GM23338 (cell line): ENCODE measurements at regions not wholly inside any gene's neighbourhood (a gene's known extent, or its start where the extent isn't known, plus 50 kb on each side); places are given as distances from the start of the nearest gene placed in this dataset.

Experiments
- ATAC-seq: fragments of 200-7000 bp; cut with Tn5 transposase; 3 replicates; pipeline ENCODE4 v1.9.1; 2020
- DNase-seq: peaks from one replicate; pipeline ENCODE4 v3.0.0-alpha.2; 2015; ENCODE audit warnings: low spot score
- H2AFZ ChIP-seq: fragments of 200-600 bp; sonication (generic); 2 replicates; pipeline ENCODE4 v1.8.0; 2016; ENCODE audit warnings: antibody characterized with exemption, mild to moderate bottlenecking, moderate library complexity
- H3F3A ChIP-seq: fragments of 200-600 bp; sonication (generic); replicated peaks from 2 replicates; pipeline ENCODE4 v1.8.0; 2017; ENCODE audit warnings: antibody characterized with exemption, mixed run types, low read depth
- H3K27ac ChIP-seq: fragments of 200-600 bp; sonication (generic); 2 replicates; pipeline ENCODE4 v1.6.1; 2016; ENCODE audit warnings: low read depth
- H3K27me3 ChIP-seq: fragments of 200-600 bp; sonication (generic); 2 replicates; pipeline ENCODE4 v1.8.0; 2016; ENCODE audit warnings: mild to moderate bottlenecking, mixed run types, moderate library complexity; ENCODE audit not compliant: insufficient read depth
- H3K36me3 ChIP-seq: fragments of 200-600 bp; sonication (generic); 2 replicates; pipeline ENCODE4 v1.8.0; 2016; ENCODE audit warnings: mild to moderate bottlenecking; ENCODE audit not compliant: insufficient read depth
- H3K4me1 ChIP-seq: fragments of 200-600 bp; sonication (generic); 2 replicates; pipeline ENCODE4 v1.8.0; 2016; ENCODE audit warnings: mild to moderate bottlenecking, moderate library complexity; ENCODE audit not compliant: insufficient read depth
- H3K4me2 ChIP-seq: fragments of 200-600 bp; sonication (generic); 2 replicates; pipeline ENCODE4 v1.7.1; 2017; ENCODE audit warnings: mixed run types
- H3K4me3 ChIP-seq: fragments of 200-600 bp; sonication (generic); 2 replicates; pipeline ENCODE4 v1.6.1; 2016; ENCODE audit warnings: mixed run types
- H3K79me2 ChIP-seq: fragments of 200-600 bp; sonication (generic); replicated peaks from 2 replicates; pipeline ENCODE4 v1.8.0; 2017; ENCODE audit warnings: mild to moderate bottlenecking; ENCODE audit not compliant: insufficient read depth
- H3K9me2 ChIP-seq: fragments of 200-600 bp; sonication (generic); 2 replicates; pipeline ENCODE4 v1.8.0; 2017; ENCODE audit not compliant: insufficient read depth
- H4K20me1 ChIP-seq: fragments of 200-600 bp; sonication (generic); replicated peaks from 2 replicates; pipeline ENCODE4 v1.8.0; 2017; ENCODE audit warnings: mild to moderate bottlenecking; ENCODE audit not compliant: insufficient read depth
- H3K27ac Mint-ChIP-seq: 2 replicates; pipeline ENCODE4 v1.8.0; 2020; ENCODE audit warnings: inconsistent platforms, mild to moderate bottlenecking, moderate library complexity, mixed read lengths
- H3K27me3 Mint-ChIP-seq: 3 replicates; pipeline ENCODE4 v1.8.0; 2022; ENCODE audit warnings: low read depth, mild to moderate bottlenecking, moderate library complexity, mixed read lengths, inconsistent platforms; ENCODE audit not compliant: insufficient read depth, poor library complexity
- H3K36me3 Mint-ChIP-seq: 3 replicates; pipeline ENCODE4 v1.8.0; 2021; ENCODE audit warnings: low read depth, mild to moderate bottlenecking, inconsistent platforms, moderate library complexity, mixed read lengths
- H3K4me1 Mint-ChIP-seq: 3 replicates; pipeline ENCODE4 v1.8.0; 2020; ENCODE audit warnings: mild to moderate bottlenecking, inconsistent platforms, mixed read lengths
- H3K4me3 Mint-ChIP-seq: 3 replicates; pipeline ENCODE4 v1.8.0; 2021; ENCODE audit warnings: moderate library complexity, mild to moderate bottlenecking, inconsistent platforms, mixed read lengths
- H3K9me3 Mint-ChIP-seq: 3 replicates; pipeline ENCODE4 v1.8.0; 2020; ENCODE audit warnings: moderate library complexity, mild to moderate bottlenecking, inconsistent platforms, mixed read lengths
- CREB1 ChIP-seq: fragments of 250-450 bp; sonication (Bioruptor Pico); IDR thresholded peaks from 2 replicates; pipeline ENCODE4 v1.5.0; 2020; ENCODE audit warnings: low read depth, mild to moderate bottlenecking, moderate library complexity
- EZH2 ChIP-seq: fragments of 200-600 bp; sonication (generic); IDR thresholded peaks from one replicate; pipeline ENCODE4 v1.8.0; 2017; ENCODE audit warnings: antibody characterized with exemption, mild to moderate bottlenecking, low read depth; ENCODE audit not compliant: unreplicated experiment
- EZH2phosphoT487 ChIP-seq: fragments of 200-600 bp; sonication (generic); IDR thresholded peaks from one replicate; pipeline ENCODE4 v1.8.1; 2018; ENCODE audit warnings: antibody characterized with exemption; ENCODE audit not compliant: unreplicated experiment
- JUNB ChIP-seq: IDR thresholded peaks from one replicate; pipeline ENCODE4 v1.6.1; 2016; ENCODE audit warnings: antibody characterized with exemption; ENCODE audit not compliant: unreplicated experiment
- NANOG ChIP-seq: IDR thresholded peaks from 2 replicates; pipeline ENCODE4 v1.6.1; 2016; ENCODE audit warnings: antibody characterized with exemption, borderline replicate concordance
- POLR2AphosphoS5 ChIP-seq: IDR thresholded peaks from 2 replicates; pipeline ENCODE4 v1.6.1; 2016; ENCODE audit warnings: antibody characterized with exemption, low read depth
- STAT1 ChIP-seq: IDR thresholded peaks from one replicate; pipeline ENCODE4 v1.6.1; 2016; ENCODE audit warnings: antibody characterized with exemption; ENCODE audit not compliant: unreplicated experiment
- ZNF114 ChIP-seq: fragments of 250-450 bp; sonication (Bioruptor Pico); IDR thresholded peaks from 2 replicates; pipeline ENCODE4 v1.5.0; 2020; ENCODE audit warnings: mild to moderate bottlenecking, moderate library complexity
- TF ChIP-seq, protein P1 (sequence below): IDR thresholded peaks from 2 replicates; pipeline ENCODE4 v1.6.1; 2016; ENCODE audit warnings: antibody characterized with exemption
- TF ChIP-seq, protein P2 (sequence below): fragments of 250-450 bp; sonication (Bioruptor Pico); IDR thresholded peaks from 2 replicates; pipeline ENCODE4 v1.5.0; 2020; ENCODE audit warnings: mild to moderate bottlenecking, moderate library complexity
- TF ChIP-seq, protein P3 (sequence below): IDR thresholded peaks from one replicate; pipeline ENCODE4 v1.6.1; 2018; ENCODE audit warnings: antibody characterized with exemption; ENCODE audit not compliant: unreplicated experiment
- TF ChIP-seq, protein P4 (sequence below), 2 experiments: fragments of 200-600 bp in 1 of 2; sonication (generic) in 1 of 2; conservative IDR thresholded peaks; 2 replicates each; pipeline versions ENCODE4 v1.5.1 to v1.6.1; 2016 to 2017; ENCODE audit warnings: antibody characterized with exemption in 2 of 2, low read depth in 2 of 2, mild to moderate bottlenecking in 2 of 2, moderate library complexity in 1 of 2

DNA sequence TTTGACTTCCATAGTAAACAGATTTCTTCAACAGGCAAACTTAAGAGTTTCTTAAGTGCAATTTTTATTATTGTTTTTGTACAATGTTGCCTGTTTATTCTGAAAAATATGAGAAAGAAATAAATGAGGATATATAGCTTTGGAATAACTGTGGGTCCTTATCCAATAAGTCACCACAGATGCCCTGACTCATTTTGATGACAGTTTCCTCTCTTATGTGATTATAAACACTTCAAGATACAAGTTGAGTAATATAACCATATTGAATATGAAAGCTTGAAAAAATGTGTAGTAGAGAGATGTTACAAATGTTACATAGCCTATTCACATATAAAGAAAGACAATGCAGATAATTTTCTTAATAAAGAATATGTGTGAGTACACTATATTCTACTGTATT lies 931.6 kb downstream of the RAPGEF2 start:
- no peaks in the 10 kb centered on the region for H3K4me1 ChIP-seq
- ATAC-seq = no peak
- no peaks in the 10 kb centered on the region for H3K4me1 Mint-ChIP-seq

More for the DNA sequence above, 931.6 kb downstream of the RAPGEF2 start:
- H3K4me3 Mint-ChIP-seq = no peak overlapping the region
- Histone ChIP-seq H4K20me1 (no peaks in the 10 kb centered on the region), H3K4me2 (no peak overlapping the region), H3K9me2 (peaks cover 7% of the 10 kb centered on the region; the same call in 1 of the 2 replicates), H3K79me2 (no peaks in the 10 kb centered on the region), H3F3A (no peaks in the 10 kb centered on the region), H3K27me3 (no peaks in the 10 kb centered on the region), H3K4me3 (no peak overlapping the region), H3K36me3 (no peaks in the 10 kb centered on the region), H2AFZ (no peak overlapping the region), H3K27ac (no peak overlapping the region)
- H3K9me3 Mint-ChIP-seq = peaks cover 12% of the 10 kb centered on the region; the same call in 1 of the 3 replicates
- DNase-seq = no peak
- H3K27me3 Mint-ChIP-seq = no peaks in the 10 kb centered on the region
- TF ChIP-seq STAT1 = no peak
- TF ChIP-seq, protein P1, sequence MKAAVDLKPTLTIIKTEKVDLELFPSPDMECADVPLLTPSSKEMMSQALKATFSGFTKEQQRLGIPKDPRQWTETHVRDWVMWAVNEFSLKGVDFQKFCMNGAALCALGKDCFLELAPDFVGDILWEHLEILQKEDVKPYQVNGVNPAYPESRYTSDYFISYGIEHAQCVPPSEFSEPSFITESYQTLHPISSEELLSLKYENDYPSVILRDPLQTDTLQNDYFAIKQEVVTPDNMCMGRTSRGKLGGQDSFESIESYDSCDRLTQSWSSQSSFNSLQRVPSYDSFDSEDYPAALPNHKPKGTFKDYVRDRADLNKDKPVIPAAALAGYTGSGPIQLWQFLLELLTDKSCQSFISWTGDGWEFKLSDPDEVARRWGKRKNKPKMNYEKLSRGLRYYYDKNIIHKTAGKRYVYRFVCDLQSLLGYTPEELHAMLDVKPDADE = no peak
- TF ChIP-seq, protein P2, sequence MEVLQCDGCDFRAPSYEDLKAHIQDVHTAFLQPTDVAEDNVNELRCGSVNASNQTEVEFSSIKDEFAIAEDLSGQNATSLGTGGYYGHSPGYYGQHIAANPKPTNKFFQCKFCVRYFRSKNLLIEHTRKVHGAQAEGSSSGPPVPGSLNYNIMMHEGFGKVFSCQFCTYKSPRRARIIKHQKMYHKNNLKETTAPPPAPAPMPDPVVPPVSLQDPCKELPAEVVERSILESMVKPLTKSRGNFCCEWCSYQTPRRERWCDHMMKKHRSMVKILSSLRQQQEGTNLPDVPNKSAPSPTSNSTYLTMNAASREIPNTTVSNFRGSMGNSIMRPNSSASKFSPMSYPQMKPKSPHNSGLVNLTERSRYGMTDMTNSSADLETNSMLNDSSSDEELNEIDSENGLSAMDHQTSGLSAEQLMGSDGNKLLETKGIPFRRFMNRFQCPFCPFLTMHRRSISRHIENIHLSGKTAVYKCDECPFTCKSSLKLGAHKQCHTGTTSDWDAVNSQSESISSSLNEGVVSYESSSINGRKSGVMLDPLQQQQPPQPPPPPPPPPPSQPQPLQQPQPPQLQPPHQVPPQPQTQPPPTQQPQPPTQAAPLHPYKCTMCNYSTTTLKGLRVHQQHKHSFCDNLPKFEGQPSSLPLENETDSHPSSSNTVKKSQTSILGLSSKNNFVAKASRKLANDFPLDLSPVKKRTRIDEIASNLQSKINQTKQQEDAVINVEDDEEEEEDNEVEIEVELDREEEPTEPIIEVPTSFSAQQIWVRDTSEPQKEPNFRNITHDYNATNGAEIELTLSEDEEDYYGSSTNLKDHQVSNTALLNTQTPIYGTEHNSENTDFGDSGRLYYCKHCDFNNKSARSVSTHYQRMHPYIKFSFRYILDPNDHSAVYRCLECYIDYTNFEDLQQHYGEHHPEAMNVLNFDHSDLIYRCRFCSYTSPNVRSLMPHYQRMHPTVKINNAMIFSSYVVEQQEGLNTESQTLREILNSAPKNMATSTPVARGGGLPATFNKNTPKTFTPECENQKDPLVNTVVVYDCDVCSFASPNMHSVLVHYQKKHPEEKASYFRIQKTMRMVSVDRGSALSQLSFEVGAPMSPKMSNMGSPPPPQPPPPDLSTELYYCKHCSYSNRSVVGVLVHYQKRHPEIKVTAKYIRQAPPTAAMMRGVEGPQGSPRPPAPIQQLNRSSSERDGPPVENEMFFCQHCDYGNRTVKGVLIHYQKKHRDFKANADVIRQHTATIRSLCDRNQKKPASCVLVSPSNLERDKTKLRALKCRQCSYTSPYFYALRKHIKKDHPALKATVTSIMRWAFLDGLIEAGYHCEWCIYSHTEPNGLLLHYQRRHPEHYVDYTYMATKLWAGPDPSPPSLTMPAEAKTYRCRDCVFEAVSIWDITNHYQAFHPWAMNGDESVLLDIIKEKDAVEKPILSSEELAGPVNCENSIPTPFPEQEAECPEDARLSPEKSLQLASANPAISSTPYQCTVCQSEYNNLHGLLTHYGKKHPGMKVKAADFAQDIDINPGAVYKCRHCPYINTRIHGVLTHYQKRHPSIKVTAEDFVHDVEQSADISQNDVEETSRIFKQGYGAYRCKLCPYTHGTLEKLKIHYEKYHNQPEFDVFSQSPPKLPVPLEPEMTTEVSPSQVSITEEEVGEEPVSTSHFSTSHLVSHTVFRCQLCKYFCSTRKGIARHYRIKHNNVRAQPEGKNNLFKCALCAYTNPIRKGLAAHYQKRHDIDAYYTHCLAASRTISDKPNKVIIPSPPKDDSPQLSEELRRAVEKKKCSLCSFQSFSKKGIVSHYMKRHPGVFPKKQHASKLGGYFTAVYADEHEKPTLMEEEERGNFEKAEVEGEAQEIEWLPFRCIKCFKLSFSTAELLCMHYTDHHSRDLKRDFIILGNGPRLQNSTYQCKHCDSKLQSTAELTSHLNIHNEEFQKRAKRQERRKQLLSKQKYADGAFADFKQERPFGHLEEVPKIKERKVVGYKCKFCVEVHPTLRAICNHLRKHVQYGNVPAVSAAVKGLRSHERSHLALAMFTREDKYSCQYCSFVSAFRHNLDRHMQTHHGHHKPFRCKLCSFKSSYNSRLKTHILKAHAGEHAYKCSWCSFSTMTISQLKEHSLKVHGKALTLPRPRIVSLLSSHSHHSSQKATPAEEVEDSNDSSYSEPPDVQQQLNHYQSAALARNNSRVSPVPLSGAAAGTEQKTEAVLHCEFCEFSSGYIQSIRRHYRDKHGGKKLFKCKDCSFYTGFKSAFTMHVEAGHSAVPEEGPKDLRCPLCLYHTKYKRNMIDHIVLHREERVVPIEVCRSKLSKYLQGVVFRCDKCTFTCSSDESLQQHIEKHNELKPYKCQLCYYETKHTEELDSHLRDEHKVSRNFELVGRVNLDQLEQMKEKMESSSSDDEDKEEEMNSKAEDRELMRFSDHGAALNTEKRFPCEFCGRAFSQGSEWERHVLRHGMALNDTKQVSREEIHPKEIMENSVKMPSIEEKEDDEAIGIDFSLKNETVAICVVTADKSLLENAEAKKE (CRISPR knock-in tag) = no peak
- no peak for TF ChIP-seq CREB1 (CRISPR knock-in tag)
- no peak for TF ChIP-seq EZH2
- no peak for TF ChIP-seq EZH2phosphoT487
- TF ChIP-seq POLR2AphosphoS5 = no peak
- TF ChIP-seq, protein P3, sequence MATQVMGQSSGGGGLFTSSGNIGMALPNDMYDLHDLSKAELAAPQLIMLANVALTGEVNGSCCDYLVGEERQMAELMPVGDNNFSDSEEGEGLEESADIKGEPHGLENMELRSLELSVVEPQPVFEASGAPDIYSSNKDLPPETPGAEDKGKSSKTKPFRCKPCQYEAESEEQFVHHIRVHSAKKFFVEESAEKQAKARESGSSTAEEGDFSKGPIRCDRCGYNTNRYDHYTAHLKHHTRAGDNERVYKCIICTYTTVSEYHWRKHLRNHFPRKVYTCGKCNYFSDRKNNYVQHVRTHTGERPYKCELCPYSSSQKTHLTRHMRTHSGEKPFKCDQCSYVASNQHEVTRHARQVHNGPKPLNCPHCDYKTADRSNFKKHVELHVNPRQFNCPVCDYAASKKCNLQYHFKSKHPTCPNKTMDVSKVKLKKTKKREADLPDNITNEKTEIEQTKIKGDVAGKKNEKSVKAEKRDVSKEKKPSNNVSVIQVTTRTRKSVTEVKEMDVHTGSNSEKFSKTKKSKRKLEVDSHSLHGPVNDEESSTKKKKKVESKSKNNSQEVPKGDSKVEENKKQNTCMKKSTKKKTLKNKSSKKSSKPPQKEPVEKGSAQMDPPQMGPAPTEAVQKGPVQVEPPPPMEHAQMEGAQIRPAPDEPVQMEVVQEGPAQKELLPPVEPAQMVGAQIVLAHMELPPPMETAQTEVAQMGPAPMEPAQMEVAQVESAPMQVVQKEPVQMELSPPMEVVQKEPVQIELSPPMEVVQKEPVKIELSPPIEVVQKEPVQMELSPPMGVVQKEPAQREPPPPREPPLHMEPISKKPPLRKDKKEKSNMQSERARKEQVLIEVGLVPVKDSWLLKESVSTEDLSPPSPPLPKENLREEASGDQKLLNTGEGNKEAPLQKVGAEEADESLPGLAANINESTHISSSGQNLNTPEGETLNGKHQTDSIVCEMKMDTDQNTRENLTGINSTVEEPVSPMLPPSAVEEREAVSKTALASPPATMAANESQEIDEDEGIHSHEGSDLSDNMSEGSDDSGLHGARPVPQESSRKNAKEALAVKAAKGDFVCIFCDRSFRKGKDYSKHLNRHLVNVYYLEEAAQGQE = no peak
- TF ChIP-seq JUNB = no peak
- no peak for TF ChIP-seq NANOG
- TF ChIP-seq ZNF114 (CRISPR knock-in tag) = no peak
- TF ChIP-seq, protein P4, sequence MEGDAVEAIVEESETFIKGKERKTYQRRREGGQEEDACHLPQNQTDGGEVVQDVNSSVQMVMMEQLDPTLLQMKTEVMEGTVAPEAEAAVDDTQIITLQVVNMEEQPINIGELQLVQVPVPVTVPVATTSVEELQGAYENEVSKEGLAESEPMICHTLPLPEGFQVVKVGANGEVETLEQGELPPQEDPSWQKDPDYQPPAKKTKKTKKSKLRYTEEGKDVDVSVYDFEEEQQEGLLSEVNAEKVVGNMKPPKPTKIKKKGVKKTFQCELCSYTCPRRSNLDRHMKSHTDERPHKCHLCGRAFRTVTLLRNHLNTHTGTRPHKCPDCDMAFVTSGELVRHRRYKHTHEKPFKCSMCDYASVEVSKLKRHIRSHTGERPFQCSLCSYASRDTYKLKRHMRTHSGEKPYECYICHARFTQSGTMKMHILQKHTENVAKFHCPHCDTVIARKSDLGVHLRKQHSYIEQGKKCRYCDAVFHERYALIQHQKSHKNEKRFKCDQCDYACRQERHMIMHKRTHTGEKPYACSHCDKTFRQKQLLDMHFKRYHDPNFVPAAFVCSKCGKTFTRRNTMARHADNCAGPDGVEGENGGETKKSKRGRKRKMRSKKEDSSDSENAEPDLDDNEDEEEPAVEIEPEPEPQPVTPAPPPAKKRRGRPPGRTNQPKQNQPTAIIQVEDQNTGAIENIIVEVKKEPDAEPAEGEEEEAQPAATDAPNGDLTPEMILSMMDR (conservative IDR thresholded peaks at IDR 0.05; ENCODE audit: low read depth in 2 of 2) = no peak
- H3K27ac Mint-ChIP-seq = no peak overlapping the region
- no peaks in the 10 kb centered on the region; the same call in 2 of the 3 replicates for H3K36me3 Mint-ChIP-seq
